Neural cell (in vitro differentiated cells): ENCODE measurements at regions not wholly inside any gene's neighbourhood (a gene's known extent, or its start where the extent isn't known, plus 50 kb on each side); places are given as distances from the start of the nearest gene placed in this dataset.

Experiments
- H2AFZ ChIP-seq: fragments of 200-600, 300-800 bp; sonication (generic), shearing (Covaris generic); 2 replicates; pipeline ENCODE4 v1.6.0; 2014; ENCODE audit warnings: low read depth, mild to moderate bottlenecking, antibody characterized with exemption, low read length, moderate library complexity
- H3F3A ChIP-seq: fragments of 200-600 bp; shearing (Covaris generic); 2 replicates; pipeline ENCODE4 v1.6.1; 2016; ENCODE audit warnings: mild to moderate bottlenecking, moderate library complexity, mixed read lengths, antibody characterized with exemption, low read length; ENCODE audit not compliant: insufficient read depth, poor library complexity, severe bottlenecking
- H3K27ac ChIP-seq: fragments of 200-600, 300-800 bp; sonication (generic), shearing (Covaris generic); 2 replicates; pipeline ENCODE4 v1.5.1; 2014; ENCODE audit warnings: mild to moderate bottlenecking, low read length, moderate library complexity
- H3K27me3 ChIP-seq: fragments of 300-800, 200-600 bp; sonication (generic), shearing (Covaris generic); 2 replicates; pipeline ENCODE4 v1.6.0; 2014; ENCODE audit warnings: mild to moderate bottlenecking, low read depth, low read length, moderate library complexity; ENCODE audit not compliant: insufficient read depth
- H3K36me3 ChIP-seq: fragments of 300-800, 200-600 bp; sonication (generic), shearing (Covaris generic); 2 replicates; pipeline ENCODE4 v1.5.1; 2014; ENCODE audit warnings: mild to moderate bottlenecking, antibody characterized with exemption, low read length, moderate library complexity; ENCODE audit not compliant: insufficient read depth
- H3K4me2 ChIP-seq: fragments of 300-800, 200-600 bp; sonication (generic), shearing (Covaris generic); 2 replicates; pipeline ENCODE4 v1.6.0; 2014; ENCODE audit warnings: mild to moderate bottlenecking, low read length
- H3K4me3 ChIP-seq: fragments of 300-800, 200-600 bp; sonication (generic), shearing (Covaris generic); 2 replicates; pipeline ENCODE4 v1.5.1; 2014; ENCODE audit warnings: mild to moderate bottlenecking, low read length, moderate library complexity
- H3K79me2 ChIP-seq: fragments of 200-600 bp; shearing (Covaris generic); replicated peaks from 2 replicates; pipeline ENCODE4 v1.6.0; 2014; ENCODE audit warnings: mild to moderate bottlenecking, low read length, moderate library complexity; ENCODE audit not compliant: insufficient read depth
- H3K9ac ChIP-seq: fragments of 300-800, 200-600 bp; sonication (generic), shearing (Covaris generic); 2 replicates; pipeline ENCODE4 v1.6.1; 2016; ENCODE audit warnings: mild to moderate bottlenecking, low read length, mixed read lengths
- H3K9me2 ChIP-seq: fragments of 200-600 bp; shearing (Covaris generic); 2 replicates; pipeline ENCODE4 v1.6.1; 2016; ENCODE audit warnings: mild to moderate bottlenecking, low read length, mixed read lengths; ENCODE audit not compliant: insufficient read depth
- H3K9me3 ChIP-seq: fragments of 200-600, 300-800 bp; sonication (generic), shearing (Covaris generic); 2 replicates; pipeline ENCODE4 v1.6.1; 2016; ENCODE audit warnings: mild to moderate bottlenecking, mixed run types, low read length, moderate library complexity, mixed read lengths
- H4K20me1 ChIP-seq: fragments of 200-600 bp; shearing (Covaris generic); 2 replicates; pipeline ENCODE4 v1.6.1; 2016; ENCODE audit warnings: mild to moderate bottlenecking, mixed run types; ENCODE audit not compliant: insufficient read depth
- EP300 ChIP-seq: fragments of 450-650 bp; conservative IDR thresholded peaks from 2 replicates; pipeline ENCODE4 v1.6.1; 2014; ENCODE audit warnings: antibody characterized with exemption, mild to moderate bottlenecking, moderate library complexity; ENCODE audit not compliant: poor library complexity, severe bottlenecking
- EZH2 ChIP-seq: fragments of 200-600, 300-800 bp; shearing (Covaris generic), sonication (generic); IDR thresholded peaks from 2 replicates; pipeline ENCODE4 v1.6.1; 2014; ENCODE audit warnings: antibody characterized with exemption, low read length, borderline replicate concordance, mild to moderate bottlenecking; ENCODE audit not compliant: insufficient read depth, poor library complexity, severe bottlenecking
- MXI1 ChIP-seq: fragments of 450-650 bp; conservative IDR thresholded peaks from 2 replicates; pipeline ENCODE4 v1.6.1; 2014; ENCODE audit warnings: antibody characterized with exemption, mild to moderate bottlenecking; ENCODE audit not compliant: poor library complexity, severe bottlenecking
- POLR2AphosphoS5 ChIP-seq: IDR thresholded peaks from 2 replicates; pipeline ENCODE4 v1.6.1; 2012
- RAD21 ChIP-seq: fragments of 450-650 bp; conservative IDR thresholded peaks from 2 replicates; pipeline ENCODE4 v1.6.1; 2014; ENCODE audit warnings: antibody characterized with exemption, mild to moderate bottlenecking, moderate library complexity
- SMC3 ChIP-seq: fragments of 450-650 bp; conservative IDR thresholded peaks from 2 replicates; pipeline ENCODE4 v1.6.1; 2014; ENCODE audit warnings: antibody characterized with exemption, mild to moderate bottlenecking, moderate library complexity; ENCODE audit not compliant: poor library complexity
- TAF1 ChIP-seq: IDR thresholded peaks from 2 replicates; pipeline ENCODE4 v1.6.1; 2012; ENCODE audit warnings: low read depth
- TF ChIP-seq, protein P1 (sequence below): IDR thresholded peaks from 2 replicates; pipeline ENCODE4 v1.6.1; 2012; ENCODE audit warnings: borderline replicate concordance
- TF ChIP-seq, protein P2 (sequence below): fragments of 450-650 bp; IDR thresholded peaks from 2 replicates; pipeline ENCODE4 v1.5.1; 2014; ENCODE audit warnings: antibody characterized with exemption, mild to moderate bottlenecking, moderate library complexity; ENCODE audit not compliant: poor library complexity, severe bottlenecking

DNA sequence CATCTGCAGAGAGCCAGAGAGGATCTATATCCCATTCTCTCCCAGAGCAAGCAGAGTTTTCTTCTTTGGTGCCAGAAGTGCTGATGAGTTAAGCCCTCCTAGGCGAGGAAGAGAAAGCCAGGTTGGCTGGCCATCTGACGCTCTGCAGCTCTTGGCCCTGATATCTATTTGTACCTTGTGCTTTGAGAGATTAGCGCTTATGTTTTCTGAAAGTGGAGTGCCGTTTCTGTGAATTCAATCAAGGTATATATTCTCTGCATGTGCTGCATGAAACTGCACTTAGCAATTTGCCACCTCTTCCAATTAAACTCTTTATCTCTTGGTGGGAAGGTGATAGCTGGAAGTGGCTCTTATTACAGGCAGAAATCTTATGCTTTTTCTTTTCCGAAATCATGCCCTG, 177.5 kb downstream of the LPIN1 start:
- Histone ChIP-seq H3F3A (no peaks in the 10 kb centered on the region), H3K27ac (no peak overlapping the region), H3K9ac (no peak overlapping the region), H3K4me2 (no peak overlapping the region), H3K9me2 (no peaks in the 10 kb centered on the region), H3K27me3 (no peaks in the 10 kb centered on the region), H4K20me1 (no peaks in the 10 kb centered on the region), H3K36me3 (no peaks in the 10 kb centered on the region), H3K79me2 (no peaks in the 10 kb centered on the region), H3K9me3 (no peaks in the 10 kb centered on the region), H2AFZ (no peak overlapping the region), H3K4me3 (no peak overlapping the region)
- TF ChIP-seq, protein P1, sequence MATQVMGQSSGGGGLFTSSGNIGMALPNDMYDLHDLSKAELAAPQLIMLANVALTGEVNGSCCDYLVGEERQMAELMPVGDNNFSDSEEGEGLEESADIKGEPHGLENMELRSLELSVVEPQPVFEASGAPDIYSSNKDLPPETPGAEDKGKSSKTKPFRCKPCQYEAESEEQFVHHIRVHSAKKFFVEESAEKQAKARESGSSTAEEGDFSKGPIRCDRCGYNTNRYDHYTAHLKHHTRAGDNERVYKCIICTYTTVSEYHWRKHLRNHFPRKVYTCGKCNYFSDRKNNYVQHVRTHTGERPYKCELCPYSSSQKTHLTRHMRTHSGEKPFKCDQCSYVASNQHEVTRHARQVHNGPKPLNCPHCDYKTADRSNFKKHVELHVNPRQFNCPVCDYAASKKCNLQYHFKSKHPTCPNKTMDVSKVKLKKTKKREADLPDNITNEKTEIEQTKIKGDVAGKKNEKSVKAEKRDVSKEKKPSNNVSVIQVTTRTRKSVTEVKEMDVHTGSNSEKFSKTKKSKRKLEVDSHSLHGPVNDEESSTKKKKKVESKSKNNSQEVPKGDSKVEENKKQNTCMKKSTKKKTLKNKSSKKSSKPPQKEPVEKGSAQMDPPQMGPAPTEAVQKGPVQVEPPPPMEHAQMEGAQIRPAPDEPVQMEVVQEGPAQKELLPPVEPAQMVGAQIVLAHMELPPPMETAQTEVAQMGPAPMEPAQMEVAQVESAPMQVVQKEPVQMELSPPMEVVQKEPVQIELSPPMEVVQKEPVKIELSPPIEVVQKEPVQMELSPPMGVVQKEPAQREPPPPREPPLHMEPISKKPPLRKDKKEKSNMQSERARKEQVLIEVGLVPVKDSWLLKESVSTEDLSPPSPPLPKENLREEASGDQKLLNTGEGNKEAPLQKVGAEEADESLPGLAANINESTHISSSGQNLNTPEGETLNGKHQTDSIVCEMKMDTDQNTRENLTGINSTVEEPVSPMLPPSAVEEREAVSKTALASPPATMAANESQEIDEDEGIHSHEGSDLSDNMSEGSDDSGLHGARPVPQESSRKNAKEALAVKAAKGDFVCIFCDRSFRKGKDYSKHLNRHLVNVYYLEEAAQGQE: no peak
- no peak for TF ChIP-seq EZH2
- no peak for TF ChIP-seq SMC3
- no peak for TF ChIP-seq RAD21
- TF ChIP-seq MXI1: no peak
- no peak for TF ChIP-seq EP300
- TF ChIP-seq, protein P2, sequence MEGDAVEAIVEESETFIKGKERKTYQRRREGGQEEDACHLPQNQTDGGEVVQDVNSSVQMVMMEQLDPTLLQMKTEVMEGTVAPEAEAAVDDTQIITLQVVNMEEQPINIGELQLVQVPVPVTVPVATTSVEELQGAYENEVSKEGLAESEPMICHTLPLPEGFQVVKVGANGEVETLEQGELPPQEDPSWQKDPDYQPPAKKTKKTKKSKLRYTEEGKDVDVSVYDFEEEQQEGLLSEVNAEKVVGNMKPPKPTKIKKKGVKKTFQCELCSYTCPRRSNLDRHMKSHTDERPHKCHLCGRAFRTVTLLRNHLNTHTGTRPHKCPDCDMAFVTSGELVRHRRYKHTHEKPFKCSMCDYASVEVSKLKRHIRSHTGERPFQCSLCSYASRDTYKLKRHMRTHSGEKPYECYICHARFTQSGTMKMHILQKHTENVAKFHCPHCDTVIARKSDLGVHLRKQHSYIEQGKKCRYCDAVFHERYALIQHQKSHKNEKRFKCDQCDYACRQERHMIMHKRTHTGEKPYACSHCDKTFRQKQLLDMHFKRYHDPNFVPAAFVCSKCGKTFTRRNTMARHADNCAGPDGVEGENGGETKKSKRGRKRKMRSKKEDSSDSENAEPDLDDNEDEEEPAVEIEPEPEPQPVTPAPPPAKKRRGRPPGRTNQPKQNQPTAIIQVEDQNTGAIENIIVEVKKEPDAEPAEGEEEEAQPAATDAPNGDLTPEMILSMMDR: no peak
- no peak for TF ChIP-seq POLR2AphosphoS5
- TF ChIP-seq TAF1: no peak

DNA sequence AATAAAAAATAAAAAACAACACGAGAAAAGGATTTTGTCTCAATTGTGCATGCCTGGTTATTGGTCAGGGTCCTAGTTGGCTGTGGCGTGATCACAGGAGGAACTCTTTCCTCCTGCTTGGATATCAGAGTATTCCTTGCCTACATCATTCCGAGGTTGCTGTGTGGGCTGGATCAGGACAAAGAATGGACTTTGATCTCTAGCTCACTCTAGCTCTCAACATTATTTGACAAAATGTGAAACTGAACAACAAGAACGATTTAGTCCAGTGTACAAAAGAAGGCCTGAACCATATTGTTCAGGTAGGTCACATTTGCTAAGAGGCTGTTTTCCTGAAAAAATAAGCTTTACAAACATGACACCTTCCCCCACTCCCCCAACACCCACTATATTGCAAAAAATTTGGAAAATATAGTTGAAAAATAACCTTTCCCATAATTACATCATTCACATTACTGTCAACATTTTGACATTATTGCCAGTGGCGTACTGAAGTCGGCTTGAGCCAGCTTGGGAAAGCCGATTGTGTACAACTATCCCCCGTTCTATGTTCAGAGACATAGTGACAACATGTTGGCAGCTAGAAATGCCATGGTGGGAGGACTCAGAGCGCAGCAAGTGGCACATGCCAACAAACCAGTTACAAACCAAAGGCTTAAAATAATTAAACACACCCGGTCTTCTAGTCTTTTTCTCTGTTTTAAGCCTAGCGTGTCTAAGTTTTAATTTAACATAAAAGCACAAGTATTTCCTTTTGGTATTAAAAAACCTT, 179.0 kb downstream of the LPIN1 start:
- H3K27me3 ChIP-seq: no peaks in the 10 kb centered on the region
- H3K9me2 ChIP-seq: no peaks in the 10 kb centered on the region
- H3K4me2 ChIP-seq: no peak overlapping the region
- H3K79me2 ChIP-seq: no peaks in the 10 kb centered on the region
- no peak overlapping the region for H3K27ac ChIP-seq
- H3F3A ChIP-seq: no peaks in the 10 kb centered on the region
- H3K36me3 ChIP-seq: no peaks in the 10 kb centered on the region
- H4K20me1 ChIP-seq: no peaks in the 10 kb centered on the region
- H3K9ac ChIP-seq: no peak overlapping the region
- H3K4me3 ChIP-seq: no peak overlapping the region
- no peak overlapping the region for H2AFZ ChIP-seq
- H3K9me3 ChIP-seq: no peaks in the 10 kb centered on the region
- TF ChIP-seq MXI1 (no peak), RAD21 (no peak), POLR2AphosphoS5 (no peak), TAF1 (no peak), EP300 (no peak), EZH2 (no peak), SMC3 (no peak)
- TF ChIP-seq, protein P1: no peak
- TF ChIP-seq, protein P2: no peak
